K562 (cell line): ENCODE measurements at regions not wholly inside any gene's neighbourhood (a gene's known extent, or its start where the extent isn't known, plus 50 kb on each side); places are given as distances from the start of the nearest gene placed in this dataset.

Source experiments
- ATAC-seq: fragments of 200-7000 bp; cut with Tn5 transposase; 3 replicates; pipeline ENCODE4 v1.9.1; 2020; ENCODE audit warnings: moderate library complexity
- BruUV-seq: library from RNA; stranded (reverse); fragments of 400-500 nt; replicated peaks from 2 replicates; lab custom pipeline; 2021; lab: Mats Ljungman, UMichigan
- CTCF ChIA-PET: fragments of 300-600 bp; formaldehyde crosslinking; extraction: SDS; loops from one replicate; lab custom pipeline; 2021; ENCODE audit warnings: low intra/inter-chr PET ratio; lab: Yijun Ruan, JAX
- POLR2A ChIA-PET: fragments of 300-600, 350-650 bp; sonication (Branson Sonifier 250); formaldehyde crosslinking; extraction: SDS; loops from one replicate; lab custom pipeline; 2021; ENCODE audit warnings: antibody characterized with exemption, inconsistent platforms; lab: Yijun Ruan, JAX
- DNase-seq, 4 experiments: peaks; one replicate each; pipeline versions ENCODE4 v3.0.0 to v3.0.0-alpha.2; 2011 to 2018; ENCODE audit warnings: low spot score in 3 of 4, mixed read lengths in 3 of 4; ENCODE audit errors: extremely low read depth in 1 of 4
- FAIRE-seq: peaks from 2 replicates; lab custom pipeline; 2011; peaks lifted over from hg19 to GRCh38; lab: Jason Lieb, UNC
- H2AFZ ChIP-seq: 2 replicates; pipeline ENCODE4 v1.6.0; 2011; ENCODE audit warnings: low read depth, low read length, control low read depth, inconsistent platforms
- H3K27ac ChIP-seq: fragments of 200-600 bp; 3 replicates; pipeline ENCODE4 v1.8.0; 2011; ENCODE audit warnings: low read depth, mild to moderate bottlenecking, control low read depth, inconsistent platforms, low read length, moderate library complexity, mixed read lengths; ENCODE audit errors: extremely low read depth
- H3K27me3 ChIP-seq, 2 experiments: fragments of 300-600 bp in 1 of 2; 2 replicates in 1 of 2; 3 replicates in 1 of 2; pipeline versions ENCODE4 v1.6.0 to v1.8.0; 2011; ENCODE audit warnings: inconsistent platforms in 2 of 2, low read length in 2 of 2, mild to moderate bottlenecking in 1 of 2, mixed read lengths in 1 of 2, moderate library complexity in 1 of 2; ENCODE audit not compliant: control insufficient read depth in 2 of 2, insufficient read depth in 2 of 2
- H3K36me3 ChIP-seq: fragments of 300-600 bp; 3 replicates; pipeline ENCODE4 v1.8.0; 2011; ENCODE audit warnings: mild to moderate bottlenecking, low read length, inconsistent platforms; ENCODE audit not compliant: control insufficient read depth, insufficient read depth
- H3K4me1 ChIP-seq, 2 experiments: fragments of 200-600 bp in 1 of 2; replicated peaks in 1 of 2; 2 replicates in 1 of 2; 3 replicates in 1 of 2; pipeline versions ENCODE4 v1.5.1 to v1.8.0; 2011; ENCODE audit warnings: inconsistent platforms in 2 of 2, low read length in 2 of 2, mild to moderate bottlenecking in 1 of 2, mixed read lengths in 1 of 2, moderate library complexity in 1 of 2; ENCODE audit not compliant: control insufficient read depth in 2 of 2, insufficient read depth in 2 of 2
- H3K4me2 ChIP-seq: 2 replicates; pipeline ENCODE4 v1.6.1; 2011; ENCODE audit warnings: low read length, control low read depth, inconsistent platforms, mixed read lengths; ENCODE audit not compliant: insufficient read depth
- H3K4me3 ChIP-seq: fragments of 200-600 bp; sonication (generic), shearing (Covaris generic); 2 replicates; pipeline ENCODE4 v1.5.1; 2016; ENCODE audit warnings: control low read depth, inconsistent platforms
- H3K79me2 ChIP-seq: fragments of 200-600 bp; 3 replicates; pipeline ENCODE4 v1.8.0; 2011; ENCODE audit warnings: low read length, inconsistent platforms; ENCODE audit not compliant: control insufficient read depth, insufficient read depth
- H3K9ac ChIP-seq, 2 experiments: 2 replicates each; pipeline versions ENCODE4 v1.6.0 to v1.6.1; 2011; ENCODE audit warnings: low read depth in 2 of 2, low read length in 2 of 2, control low read depth in 1 of 2, inconsistent platforms in 1 of 2, mild to moderate bottlenecking in 1 of 2, mixed read lengths in 1 of 2; ENCODE audit not compliant: insufficient read depth in 1 of 2
- H3K9me1 ChIP-seq: one replicate; pipeline ENCODE4 v1.6.0; 2011; ENCODE audit warnings: inconsistent platforms, mild to moderate bottlenecking, low read length, moderate library complexity; ENCODE audit not compliant: control insufficient read depth, insufficient read depth
- H3K9me3 ChIP-seq: replicated peaks from 2 replicates; pipeline ENCODE4 v1.5.1; 2011; ENCODE audit warnings: low read depth, low read length, inconsistent platforms; ENCODE audit not compliant: control insufficient read depth, insufficient read depth
- H4K20me1 ChIP-seq: replicated peaks from 2 replicates; pipeline ENCODE4 v1.6.1; 2011; ENCODE audit warnings: low read length, inconsistent platforms, mixed read lengths; ENCODE audit not compliant: control insufficient read depth, insufficient read depth
- AFF4 ChIP-seq: sonication (generic); formaldehyde crosslinking; IDR thresholded peaks from 2 replicates; pipeline ENCODE4 v1.8.0; 2023; ENCODE audit warnings: mild to moderate bottlenecking, missing genetic modification reagents
- CEBPG ChIP-seq, 3 experiments: fragments of 200-800 bp in 1 of 3; sonication (Bioruptor generic) in 1 of 3; sonication (generic) in 1 of 3; formaldehyde crosslinking in 1 of 3; IDR thresholded peaks in 2 of 3; conservative IDR thresholded peaks in 1 of 3; 2 replicates each; pipeline versions ENCODE4 v1.6.1 to v1.8.0; 2016 to 2022; ENCODE audit warnings: missing compliant biosample characterization in 2 of 3, missing genetic modification characterization in 2 of 3, mild to moderate bottlenecking in 1 of 3, missing genetic modification reagents in 1 of 3
- E2F1 ChIP-seq: sonication (generic); formaldehyde crosslinking; IDR thresholded peaks from 2 replicates; pipeline ENCODE4 v1.8.1; 2023; ENCODE audit warnings: mild to moderate bottlenecking, missing genetic modification reagents, moderate library complexity
- ESRRB ChIP-seq: fragments of 250-450 bp; sonication (Bioruptor Pico); IDR thresholded peaks from 2 replicates; pipeline ENCODE4 v1.5.0; 2020; ENCODE audit warnings: mild to moderate bottlenecking, moderate library complexity, borderline replicate concordance
- ILF3 ChIP-seq: fragments of 450-650 bp; IDR thresholded peaks from 2 replicates; pipeline ENCODE4 v1.6.1; 2018; ENCODE audit warnings: antibody characterized with exemption, mild to moderate bottlenecking, moderate library complexity, borderline replicate concordance
- SMAD1 ChIP-seq: fragments of 150-350 bp; IDR thresholded peaks from 2 replicates; pipeline ENCODE4 v1.6.1; 2014; ENCODE audit warnings: low read length, low read depth; ENCODE audit not compliant: partially characterized antibody
- ZBTB43 ChIP-seq: sonication (generic); formaldehyde crosslinking; IDR thresholded peaks from 2 replicates; pipeline ENCODE4 v1.8.0; 2023; ENCODE audit warnings: mild to moderate bottlenecking, missing genetic modification reagents
- ZNF133 ChIP-seq: fragments of 250-450 bp; sonication (Bioruptor Pico); IDR thresholded peaks from 2 replicates; pipeline ENCODE4 v1.4.0; 2020; ENCODE audit warnings: mild to moderate bottlenecking
- ZNF316 ChIP-seq: fragments of 450-650 bp; IDR thresholded peaks from 2 replicates; pipeline ENCODE4 v1.6.1; 2016
- ZNF584 ChIP-seq: fragments of 200-800 bp; sonication (Bioruptor generic); IDR thresholded peaks from 2 replicates; pipeline ENCODE4 v1.6.1; 2016; ENCODE audit warnings: low read depth, mild to moderate bottlenecking, missing genetic modification characterization, missing compliant biosample characterization
- WGBS: fragments of 100-300 bp; shearing (Covaris generic); methylation state at CpG from one replicate; pipeline ENCODE4 v1.1.6; 2016; ENCODE audit warnings: low coverage, mixed read lengths; ENCODE audit not compliant: insufficient coverage; ENCODE audit errors: missing lambda C conversion rate; 5-methylcytosine and 5-hydroxymethylcytosine counted together
- in situ Hi-C: fragments of 300-500 bp; cut with MboI; formaldehyde crosslinking; loops from 4 replicates; pipeline ENCODE4 v1.15.0; 2018; ENCODE audit warnings: inconsistent platforms, mixed read lengths
- intact Hi-C: fragments of 100-400 bp; cut with micrococcal nuclease; formaldehyde crosslinking; loops from 2 replicates; pipeline ENCODE4 v1.14.2; 2022
- TF ChIP-seq, protein P1 (sequence below): IDR thresholded peaks from 3 replicates; pipeline ENCODE4 v1.6.1; 2011; ENCODE audit warnings: borderline replicate concordance, mild to moderate bottlenecking, moderate library complexity; ENCODE audit not compliant: insufficient read length; ENCODE audit errors: extremely low read depth

- intact Hi-C loops (no loop called here), in situ Hi-C loops (no loop called here)
- no TSS peak for BruUV-seq
- FAIRE-seq (no peak), DNase-seq (no peak), ATAC-seq (no peak)
- ChIA-PET POLR2A (no interaction called here), CTCF (no interaction called here)
- Histone ChIP-seq H3K36me3 (no peaks in the 10 kb centered on the region), H3K9ac (no peak overlapping the region), H3K4me2 (no peak overlapping the region), H3K4me1 (no peaks in the 10 kb centered on the region), H3K27me3 (no peaks in the 10 kb centered on the region), H3K9me1 (no peaks in the 10 kb centered on the region), H3K4me3 (no peak overlapping the region), H3K27ac (no peak overlapping the region), H3K9me3 (no peaks in the 10 kb centered on the region), H2AFZ (no peak overlapping the region), H3K79me2 (no peaks in the 10 kb centered on the region), H4K20me1 (no peaks in the 10 kb centered on the region)
- WGBS = 1% methylated on average over 4 of the region's 4 CpGs
- TF ChIP-seq ESRRB (CRISPR knock-in tag) (no peak), AFF4 (CRISPR knock-in tag) (no peak), SMAD1 (no peak), E2F1 (no peak), ZNF316 (no peak), ZNF584 (CRISPR knock-in tag) (no peak), ZBTB43 (no peak), CEBPG (CRISPR knock-in tag; IDR thresholded peaks at IDR 0.05) (no peak), CEBPG (tag; conservative IDR thresholded peaks at IDR 0.05 in 1 of 2, IDR thresholded peaks at IDR 0.05 in 1 of 2) (no peak), ILF3 (no peak), ZNF133 (no peak)
- TF ChIP-seq, protein P1, sequence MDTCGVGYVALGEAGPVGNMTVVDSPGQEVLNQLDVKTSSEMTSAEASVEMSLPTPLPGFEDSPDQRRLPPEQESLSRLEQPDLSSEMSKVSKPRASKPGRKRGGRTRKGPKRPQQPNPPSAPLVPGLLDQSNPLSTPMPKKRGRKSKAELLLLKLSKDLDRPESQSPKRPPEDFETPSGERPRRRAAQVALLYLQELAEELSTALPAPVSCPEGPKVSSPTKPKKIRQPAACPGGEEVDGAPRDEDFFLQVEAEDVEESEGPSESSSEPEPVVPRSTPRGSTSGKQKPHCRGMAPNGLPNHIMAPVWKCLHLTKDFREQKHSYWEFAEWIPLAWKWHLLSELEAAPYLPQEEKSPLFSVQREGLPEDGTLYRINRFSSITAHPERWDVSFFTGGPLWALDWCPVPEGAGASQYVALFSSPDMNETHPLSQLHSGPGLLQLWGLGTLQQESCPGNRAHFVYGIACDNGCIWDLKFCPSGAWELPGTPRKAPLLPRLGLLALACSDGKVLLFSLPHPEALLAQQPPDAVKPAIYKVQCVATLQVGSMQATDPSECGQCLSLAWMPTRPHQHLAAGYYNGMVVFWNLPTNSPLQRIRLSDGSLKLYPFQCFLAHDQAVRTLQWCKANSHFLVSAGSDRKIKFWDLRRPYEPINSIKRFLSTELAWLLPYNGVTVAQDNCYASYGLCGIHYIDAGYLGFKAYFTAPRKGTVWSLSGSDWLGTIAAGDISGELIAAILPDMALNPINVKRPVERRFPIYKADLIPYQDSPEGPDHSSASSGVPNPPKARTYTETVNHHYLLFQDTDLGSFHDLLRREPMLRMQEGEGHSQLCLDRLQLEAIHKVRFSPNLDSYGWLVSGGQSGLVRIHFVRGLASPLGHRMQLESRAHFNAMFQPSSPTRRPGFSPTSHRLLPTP = no peak
Measured at GRCh38 chr7:88395715-88396114, 89.0 kb upstream of the STEAP4 start.
